ENCODE measurements at regions not wholly inside any gene's neighbourhood (a gene's known extent, or its start where the extent isn't known, plus 50 kb on each side); places are given as distances from the start of the nearest gene placed in this dataset.
A peak's percentile ranks its signal among the peaks of the same experiment; 100 is the strongest.

GRCh38 chr10:23534326-23534725 is 95.5 kb downstream of the OTUD1 start:
- no peak overlapping the region for H3K27ac ChIP-seq

DNA sequence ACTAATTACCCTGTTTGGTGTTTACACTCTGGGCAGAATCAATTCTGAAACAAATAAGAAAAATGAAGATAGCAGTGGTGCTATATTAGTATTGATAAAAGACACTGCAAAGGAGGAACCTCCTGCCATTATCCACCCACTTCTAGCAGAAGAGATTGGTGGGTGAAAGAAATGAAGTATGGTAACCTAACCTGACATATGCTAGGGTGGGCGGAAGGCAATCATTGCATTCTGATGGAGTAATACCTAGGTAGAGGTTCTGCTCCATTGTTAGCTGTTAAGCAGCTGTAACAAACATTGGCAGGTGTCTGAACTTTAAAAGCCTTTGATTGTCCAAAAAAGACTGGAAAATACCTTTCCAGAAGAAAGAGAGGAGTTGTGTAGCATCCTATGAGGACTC is 95.9 kb downstream of the OTUD1 start:
- H3K27ac ChIP-seq, result no peak overlapping the region
- peaks cover 0 to 3% (median 0%) of the 10 kb centered on the region in 4 donors for H3K4me1 ChIP-seq
- H3K4me3 ChIP-seq, result no peak overlapping the region
- no peaks in the 10 kb centered on the region for H3K9me3 ChIP-seq
- no peak for TF ChIP-seq POLR2A (IDR thresholded peaks at IDR 0.05)
- no peak for TF ChIP-seq POLR2AphosphoS5 (IDR thresholded peaks at IDR 0.05)
- TF ChIP-seq, protein P1, sequence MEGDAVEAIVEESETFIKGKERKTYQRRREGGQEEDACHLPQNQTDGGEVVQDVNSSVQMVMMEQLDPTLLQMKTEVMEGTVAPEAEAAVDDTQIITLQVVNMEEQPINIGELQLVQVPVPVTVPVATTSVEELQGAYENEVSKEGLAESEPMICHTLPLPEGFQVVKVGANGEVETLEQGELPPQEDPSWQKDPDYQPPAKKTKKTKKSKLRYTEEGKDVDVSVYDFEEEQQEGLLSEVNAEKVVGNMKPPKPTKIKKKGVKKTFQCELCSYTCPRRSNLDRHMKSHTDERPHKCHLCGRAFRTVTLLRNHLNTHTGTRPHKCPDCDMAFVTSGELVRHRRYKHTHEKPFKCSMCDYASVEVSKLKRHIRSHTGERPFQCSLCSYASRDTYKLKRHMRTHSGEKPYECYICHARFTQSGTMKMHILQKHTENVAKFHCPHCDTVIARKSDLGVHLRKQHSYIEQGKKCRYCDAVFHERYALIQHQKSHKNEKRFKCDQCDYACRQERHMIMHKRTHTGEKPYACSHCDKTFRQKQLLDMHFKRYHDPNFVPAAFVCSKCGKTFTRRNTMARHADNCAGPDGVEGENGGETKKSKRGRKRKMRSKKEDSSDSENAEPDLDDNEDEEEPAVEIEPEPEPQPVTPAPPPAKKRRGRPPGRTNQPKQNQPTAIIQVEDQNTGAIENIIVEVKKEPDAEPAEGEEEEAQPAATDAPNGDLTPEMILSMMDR (IDR thresholded peaks at IDR 0.05), result no peak
- TF ChIP-seq EP300 (IDR thresholded peaks at IDR 0.05), result no peak
- WGBS, 5 donors, result 78 to 97% (median 93%) methylated on average over 1 of the region's 1 CpG
- intact Hi-C loops (cut with DNase I; ENCODE audit: low total_unique reads), result loop anchor here (5.0 kb wide), 1 partner anchor 222 kb away; no protein-coding TSS in a partner anchor
- H3K27me3 ChIP-seq, result peaks cover 0 to 5% (median 0%) of the 10 kb centered on the region in 3 donors
- H3K36me3 ChIP-seq, result no peaks in the 10 kb centered on the region
- DNase-seq, result no peak

More at GRCh38 chr10:23534326-23534725, 95.5 kb downstream of the OTUD1 start:
- 52 to 60% (median 56%) methylated on average over 4 of the region's 4 CpGs for WGBS, 5 donors
- TF ChIP-seq POLR2AphosphoS5 (IDR thresholded peaks at IDR 0.05) (no peak), POLR2A (IDR thresholded peaks at IDR 0.05) (no peak), EP300 (IDR thresholded peaks at IDR 0.05) (no peak)
- TF ChIP-seq, protein P1 (IDR thresholded peaks at IDR 0.05), result no peak
- no peak overlapping the region for H3K4me3 ChIP-seq
- no peaks in the 10 kb centered on the region for H3K4me1 ChIP-seq
- peak in 1 of 2 donors; percentile 20 for DNase-seq
- intact Hi-C loops (cut with DNase I; ENCODE audit: low total_unique reads), result loop anchor here (5.0 kb wide), 1 partner anchor 222 kb away; no protein-coding TSS in a partner anchor
- no peaks in the 10 kb centered on the region for H3K36me3 ChIP-seq
- peaks cover 0 to 5% (median 0%) of the 10 kb centered on the region in 3 donors for H3K27me3 ChIP-seq
- H3K9me3 ChIP-seq, result no peaks in the 10 kb centered on the region

DNA sequence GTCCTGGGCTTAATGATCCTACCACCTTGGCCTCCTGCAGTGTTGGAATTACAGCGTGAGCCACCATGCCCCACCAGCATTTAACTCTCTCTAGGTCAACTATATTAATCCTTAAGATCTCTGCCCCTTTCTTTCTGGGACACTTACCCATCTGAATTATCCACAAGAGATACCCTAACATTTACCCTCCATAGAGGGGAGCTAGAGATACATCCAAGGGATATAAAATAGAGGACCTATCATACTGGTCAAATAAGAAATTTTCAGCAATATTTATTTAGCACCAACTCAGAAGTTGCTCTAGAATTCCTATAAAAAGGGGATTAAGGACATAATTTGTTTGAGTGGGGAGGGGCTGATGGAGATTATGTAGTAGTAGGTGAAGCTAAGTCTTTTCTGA is 96.5 kb downstream of the OTUD1 start:
- H3K4me1 ChIP-seq, result peaks cover 0 to 9% (median 0%) of the 10 kb centered on the region in 4 donors
- 48 to 74% (median 68%) methylated on average over 1 of the region's 1 CpG for WGBS, 5 donors
- H3K4me3 ChIP-seq, result no peak overlapping the region
- intact Hi-C loops (cut with DNase I; ENCODE audit: low total_unique reads), result no loop called here
- H3K27me3 ChIP-seq, result peaks cover 0 to 5% (median 0%) of the 10 kb centered on the region in 3 donors
- no peaks in the 10 kb centered on the region for H3K9me3 ChIP-seq
- no peak overlapping the region for H3K27ac ChIP-seq
- TF ChIP-seq EP300 (IDR thresholded peaks at IDR 0.05) (no peak), POLR2A (IDR thresholded peaks at IDR 0.05) (no peak), POLR2AphosphoS5 (IDR thresholded peaks at IDR 0.05) (no peak)
- TF ChIP-seq, protein P1 (IDR thresholded peaks at IDR 0.05), result no peak
- no peak for DNase-seq
- no peaks in the 10 kb centered on the region for H3K36me3 ChIP-seq

DNA sequence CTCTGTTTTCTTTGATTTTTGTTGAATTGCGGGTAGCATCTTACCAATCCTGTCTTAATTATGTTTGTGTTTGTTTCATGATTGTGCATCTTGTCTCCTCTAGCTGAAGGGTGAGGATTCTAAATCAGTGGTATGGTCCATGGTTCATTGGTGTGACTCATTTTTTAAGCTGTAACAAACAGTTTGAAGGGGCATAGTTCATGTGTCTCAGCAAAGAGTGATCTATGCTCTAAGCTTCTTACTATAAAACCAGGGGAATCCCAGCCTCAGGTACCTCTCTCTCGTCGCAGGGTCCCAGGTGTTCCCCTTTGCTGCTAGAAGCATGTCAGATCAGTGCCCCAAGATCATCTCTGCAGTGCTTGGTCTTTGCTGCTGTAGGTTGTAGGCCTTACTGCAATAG is 100.1 kb downstream of the OTUD1 start:
- TF ChIP-seq POLR2AphosphoS5 (IDR thresholded peaks at IDR 0.05) (no peak), POLR2A (IDR thresholded peaks at IDR 0.05) (no peak), EP300 (IDR thresholded peaks at IDR 0.05) (no peak)
- TF ChIP-seq, protein P1 (IDR thresholded peaks at IDR 0.05), result no peak
- no peak overlapping the region for H3K4me3 ChIP-seq
- H3K27me3 ChIP-seq, result no peaks in the 10 kb centered on the region
- intact Hi-C loops (cut with DNase I; ENCODE audit: low total_unique reads), result no loop called here
- H3K27ac ChIP-seq, result no peak overlapping the region
- no peaks in the 10 kb centered on the region for H3K36me3 ChIP-seq
- no peaks in the 10 kb centered on the region for H3K9me3 ChIP-seq
- peaks cover 0 to 19% (median 0%) of the 10 kb centered on the region in 4 donors for H3K4me1 ChIP-seq
- WGBS, 5 donors, result 86 to 92% (median 90%) methylated on average over 3 of the region's 3 CpGs
- DNase-seq, result no peak
